RKO (cell line): ENCODE measurements at regions not wholly inside any gene's neighbourhood (a gene's known extent, or its start where the extent isn't known, plus 50 kb on each side); places are given as distances from the start of the nearest gene placed in this dataset.

ENCODE experiments used
- DNase-seq: peaks from one replicate; pipeline ENCODE4 v3.0.0-alpha.2; 2016; ENCODE audit warnings: low spot score

- no peak for DNase-seq
These were observed 76.1 kb upstream of the GYPC start for GRCh38 chr2:126579868-126580267.

GRCh38 chr2:126586317-126586716 lies 69.6 kb upstream of the GYPC start:
- no peak for DNase-seq

GRCh38 chr2:126599062-126599461 lies 56.9 kb upstream of the GYPC start:
- no peak for DNase-seq

- no peak for DNase-seq
These were observed 55.2 kb upstream of the GYPC start for GRCh38 chr2:126600742-126601141.

GRCh38 chr2:126602334-126602733 lies 53.6 kb upstream of the GYPC start:
- DNase-seq = no peak
